HG03064 (cell line): ENCODE measurements at regions not wholly inside any gene's neighbourhood (a gene's known extent, or its start where the extent isn't known, plus 50 kb on each side); places are given as distances from the start of the nearest gene placed in this dataset.
A peak's percentile ranks its signal among the peaks of the same experiment; 100 is the strongest.
"Not testable (repeated sequence)": the region's sequence is repeated elsewhere in the genome, so short reads cannot be mapped to it uniquely, and the experiment has no call there.

ENCODE experiments used
- ATAC-seq: cut with Tn5 transposase; IDR thresholded peaks from one replicate; pipeline ENCODE4 v1.9.1; 2021; ENCODE audit warnings: low read depth; ENCODE audit not compliant: unreplicated experiment

DNA sequence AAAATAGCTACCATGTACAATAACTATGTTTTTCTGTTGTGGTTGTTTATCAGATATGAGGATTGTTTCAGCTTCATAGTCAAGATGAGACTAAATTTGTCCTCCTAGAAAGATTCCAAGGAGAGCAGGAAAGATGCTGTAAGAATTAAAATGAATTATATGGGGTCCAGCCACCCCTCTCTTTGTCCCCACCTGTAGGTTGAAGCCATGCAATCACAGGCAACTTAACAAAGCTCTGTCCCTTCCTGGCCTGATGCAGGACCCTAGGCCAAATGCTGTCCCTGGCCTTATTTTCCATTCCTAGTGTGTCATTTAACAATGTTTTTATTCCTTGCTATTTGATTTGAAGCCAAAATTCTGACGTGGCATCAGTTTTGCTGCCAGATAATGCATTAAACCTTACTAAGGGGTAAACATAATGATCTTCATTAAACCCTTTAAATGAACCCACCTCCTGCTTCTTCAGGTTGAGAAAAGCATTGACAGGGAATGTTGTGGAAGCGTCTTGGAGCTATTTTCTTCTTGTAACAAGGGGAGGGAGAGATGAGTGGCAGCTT, 240.9 kb upstream of the ZNF521 start:
- no peak for ATAC-seq

DNA sequence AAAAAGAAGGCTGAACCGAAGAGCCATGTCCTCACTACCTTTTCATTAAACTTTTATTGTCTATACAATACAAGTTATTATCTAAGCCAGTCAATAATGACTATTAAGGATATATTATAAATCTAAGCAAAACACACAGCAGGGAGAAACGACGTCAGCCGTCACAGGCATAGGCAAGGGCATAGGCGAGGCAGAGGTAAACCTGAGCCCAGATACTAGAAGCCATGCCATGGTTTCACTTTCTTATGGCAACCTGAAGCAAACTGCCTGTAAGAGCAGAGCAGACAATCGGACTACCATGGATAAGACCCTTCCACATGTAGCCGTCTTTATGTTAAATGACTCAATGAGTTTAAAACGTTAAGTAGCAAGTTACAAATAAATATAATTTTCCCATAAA, 238.5 kb upstream of the ZNF521 start:
- no peak for ATAC-seq

DNA sequence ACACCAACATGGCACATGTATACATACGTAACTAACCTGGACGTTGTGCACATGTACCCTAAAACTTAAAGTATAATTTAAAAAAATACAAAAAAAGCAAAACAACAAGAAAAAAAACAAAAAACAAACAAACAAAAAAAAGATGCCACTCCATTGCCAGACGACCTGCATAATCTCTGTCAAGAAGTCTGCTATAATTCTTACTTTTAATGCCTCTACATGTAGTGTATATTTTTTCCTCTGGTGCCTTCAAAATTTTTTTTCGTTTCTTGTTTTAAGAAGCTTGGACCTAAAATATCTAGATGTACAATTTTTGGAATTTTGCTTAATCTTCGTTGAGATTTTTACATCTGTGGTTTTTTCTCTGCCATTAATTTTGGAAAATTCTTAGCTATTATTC, 235.6 kb upstream of the ZNF521 start:
- no peak for ATAC-seq

DNA sequence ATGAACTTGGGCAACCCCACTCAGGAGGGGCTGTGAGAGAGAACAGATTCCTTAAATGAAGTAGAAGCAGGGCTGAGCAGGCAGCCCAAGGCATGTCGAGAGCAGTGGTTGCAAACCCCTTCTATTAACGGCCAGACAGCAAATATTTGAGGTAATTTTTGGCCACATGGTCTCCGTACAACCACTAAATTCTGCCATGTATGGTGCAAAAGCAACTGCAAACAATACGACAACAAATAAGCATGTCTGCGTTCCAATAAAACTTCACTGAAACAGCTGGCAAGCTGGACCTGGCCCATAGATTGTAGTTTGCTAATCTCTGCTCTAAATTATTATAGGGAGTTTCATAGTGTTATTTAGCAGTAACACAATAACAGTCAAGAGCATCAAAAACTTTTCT, 217.0 kb upstream of the ZNF521 start:
- no peak for ATAC-seq

DNA sequence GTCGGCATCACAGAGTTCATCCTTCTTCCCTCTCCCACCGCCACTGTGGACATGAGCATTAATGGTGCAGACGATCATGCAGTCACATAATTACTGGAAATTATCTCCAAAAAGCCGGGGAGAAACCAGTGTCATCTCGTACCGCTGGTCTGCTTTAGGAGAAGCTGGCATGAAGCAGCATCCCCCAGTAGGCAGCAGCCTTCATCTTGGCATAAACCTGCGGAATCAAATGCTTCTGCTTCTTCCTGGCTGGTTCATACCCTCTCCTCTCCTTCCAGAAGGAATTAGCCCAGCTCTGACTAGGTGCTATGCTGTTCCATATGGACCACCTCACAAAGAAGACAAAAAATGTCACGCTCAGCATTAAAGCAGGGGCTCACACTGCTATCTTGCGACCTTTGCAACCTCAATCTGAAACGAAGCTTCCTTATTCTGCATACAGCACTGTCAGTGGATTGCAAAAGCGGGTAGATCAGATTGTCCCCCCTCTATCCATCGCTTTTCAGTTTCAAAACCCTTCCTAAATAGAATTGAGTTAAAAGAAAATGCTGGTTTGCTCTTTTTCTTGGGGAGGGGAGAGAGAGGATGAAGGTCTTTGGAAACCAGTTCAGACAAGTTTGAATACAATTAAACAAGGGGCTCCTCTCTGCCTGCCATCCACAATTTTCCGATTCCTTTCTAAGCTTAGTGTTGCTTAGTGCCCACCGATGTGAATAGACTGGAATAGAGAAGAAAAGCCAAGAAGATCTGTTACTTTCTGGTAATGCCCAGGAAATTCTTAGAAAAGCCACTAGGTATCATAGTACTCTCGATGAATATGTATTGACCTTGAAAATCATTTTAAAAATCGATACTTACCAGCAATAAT, 212.1 kb upstream of the ZNF521 start:
- no peak for ATAC-seq

DNA sequence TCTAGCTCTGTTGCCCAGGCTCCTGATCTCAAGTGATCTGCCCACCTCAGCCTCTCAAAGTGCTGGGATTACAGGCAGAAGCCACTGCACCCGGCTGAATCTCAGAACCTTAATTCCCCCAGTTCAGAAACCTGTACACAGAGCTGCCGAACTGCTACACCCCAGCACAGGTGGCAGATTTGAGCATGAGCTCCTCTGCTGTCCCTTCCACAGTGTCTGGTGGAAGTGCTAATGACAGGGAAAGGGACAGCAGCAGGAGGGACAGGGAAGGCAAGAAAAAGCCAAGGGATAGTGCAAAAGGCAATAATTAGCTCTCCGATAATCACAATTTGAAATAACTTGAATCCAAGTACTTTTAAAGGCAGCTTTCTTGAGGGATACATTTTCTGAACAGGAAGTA, 211.4 kb upstream of the ZNF521 start:
- ATAC-seq, result no peak

DNA sequence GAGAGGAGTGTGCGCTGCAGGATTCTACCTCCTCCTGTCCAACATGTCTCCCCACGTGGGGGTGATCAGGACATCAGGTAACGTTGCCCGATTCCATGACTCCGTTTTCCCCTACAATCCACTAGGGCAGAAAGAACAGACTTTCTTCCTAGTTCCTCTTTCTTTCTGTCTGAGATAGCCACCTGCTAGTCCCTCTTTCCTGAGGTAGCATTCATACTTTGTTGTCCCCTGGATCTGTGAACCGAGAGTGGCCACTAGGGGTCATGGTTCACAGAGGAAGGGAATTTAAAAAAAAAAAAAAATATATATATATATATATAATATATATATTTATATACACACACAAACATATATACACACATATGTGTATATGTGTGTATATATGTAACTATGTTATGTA, 210.0 kb upstream of the ZNF521 start:
- no peak for ATAC-seq

DNA sequence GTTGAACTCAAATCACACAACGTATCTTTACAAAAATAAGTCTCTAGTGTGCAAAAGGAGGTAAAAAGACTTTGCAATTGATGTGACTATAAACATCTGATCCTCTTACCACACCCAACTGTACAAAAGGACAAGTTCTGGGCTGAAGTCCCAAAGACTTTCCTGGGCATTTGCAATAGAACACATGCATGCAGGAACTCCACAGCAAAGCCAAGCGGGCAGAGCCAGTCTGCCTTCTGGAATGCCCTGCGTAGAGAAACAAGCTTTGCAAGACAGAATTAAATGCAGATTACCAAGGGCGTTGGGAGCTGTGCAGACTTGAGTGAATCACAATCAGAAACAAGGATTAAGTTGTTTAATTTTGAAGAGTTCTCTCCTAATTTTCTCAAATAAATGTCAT, 208.4 kb upstream of the ZNF521 start:
- ATAC-seq, result no peak

DNA sequence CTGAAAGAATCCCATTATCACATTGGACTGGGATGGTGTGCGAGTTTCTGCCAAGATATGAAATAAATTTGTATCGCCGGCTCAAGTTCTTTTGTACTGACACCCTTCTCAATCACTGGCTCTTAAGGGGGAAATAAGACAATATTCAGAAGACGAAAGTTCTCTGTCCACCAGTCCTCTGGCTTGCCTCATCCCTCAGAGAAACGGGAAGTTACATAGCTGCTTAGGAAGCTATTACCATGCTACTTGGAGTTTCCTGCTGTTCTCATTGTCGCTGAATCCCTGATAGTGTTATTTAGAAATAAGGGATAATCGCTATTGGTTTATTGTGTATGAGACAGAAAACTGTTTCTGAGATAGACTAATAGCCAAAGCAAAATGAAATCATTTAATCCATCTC, 205.0 kb upstream of the ZNF521 start:
- ATAC-seq, result no peak

DNA sequence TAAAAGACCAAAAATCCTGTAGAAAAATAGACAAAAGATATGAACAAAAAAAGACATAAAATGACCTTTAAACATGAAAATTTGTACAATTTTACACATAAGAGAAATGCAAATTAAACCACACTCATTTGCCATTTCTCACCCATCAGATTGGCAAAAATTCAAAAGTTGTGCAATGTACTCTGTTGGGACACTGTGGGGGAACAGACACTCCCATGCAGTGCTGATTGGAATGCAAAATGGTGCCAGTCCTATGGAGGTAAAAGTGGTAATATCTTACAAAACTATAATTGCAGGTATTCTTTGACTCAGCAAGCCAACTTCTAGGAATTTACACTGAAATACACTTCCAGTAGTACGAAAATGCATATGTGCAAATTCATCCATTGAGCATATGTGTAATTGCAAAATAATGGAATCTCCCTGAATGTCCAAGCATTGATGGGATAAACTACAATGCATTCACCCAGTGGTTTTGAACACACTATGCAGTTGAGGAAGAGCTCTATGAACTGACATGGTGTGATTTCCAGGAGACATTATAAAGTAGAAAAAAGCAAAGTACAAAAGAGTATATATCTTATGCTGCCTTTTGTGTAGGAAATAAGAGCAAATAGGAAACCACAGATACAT, 201.8 kb upstream of the ZNF521 start:
- ATAC-seq, result no peak

DNA sequence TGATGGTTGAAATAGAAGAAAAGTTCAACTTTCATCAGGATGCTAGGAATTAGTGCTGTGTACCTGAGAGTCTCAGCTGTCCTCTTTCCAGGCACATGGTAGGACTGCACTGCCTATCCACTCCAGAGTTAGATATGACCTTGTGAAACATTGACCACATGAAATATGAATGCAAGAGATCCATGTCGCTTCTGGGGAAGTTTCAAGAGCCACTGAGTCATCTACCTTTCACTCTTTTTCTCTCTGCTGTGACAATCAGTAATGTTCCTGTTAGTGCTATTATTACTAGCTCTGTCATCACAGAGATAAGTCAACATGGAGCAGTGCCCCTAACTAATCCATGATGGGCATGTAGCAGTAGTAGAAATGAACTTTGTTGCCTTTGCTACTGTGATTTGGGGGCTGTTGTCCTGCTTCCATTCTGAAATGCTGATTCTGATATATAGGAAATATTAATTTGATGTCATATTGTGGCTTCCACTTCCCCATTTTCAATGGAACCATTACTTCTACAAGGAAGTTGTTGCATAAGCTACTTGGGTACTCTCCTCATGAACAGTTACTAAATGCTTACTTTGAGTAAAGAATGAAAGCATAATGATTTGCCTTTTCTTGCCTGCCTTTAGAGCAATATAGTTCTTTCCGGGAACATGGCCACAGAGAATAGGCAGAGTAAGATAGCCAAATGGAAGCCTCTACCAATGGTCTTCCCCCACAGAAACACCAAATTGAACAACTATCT, 192.8 kb upstream of the ZNF521 start:
- no peak for ATAC-seq

DNA sequence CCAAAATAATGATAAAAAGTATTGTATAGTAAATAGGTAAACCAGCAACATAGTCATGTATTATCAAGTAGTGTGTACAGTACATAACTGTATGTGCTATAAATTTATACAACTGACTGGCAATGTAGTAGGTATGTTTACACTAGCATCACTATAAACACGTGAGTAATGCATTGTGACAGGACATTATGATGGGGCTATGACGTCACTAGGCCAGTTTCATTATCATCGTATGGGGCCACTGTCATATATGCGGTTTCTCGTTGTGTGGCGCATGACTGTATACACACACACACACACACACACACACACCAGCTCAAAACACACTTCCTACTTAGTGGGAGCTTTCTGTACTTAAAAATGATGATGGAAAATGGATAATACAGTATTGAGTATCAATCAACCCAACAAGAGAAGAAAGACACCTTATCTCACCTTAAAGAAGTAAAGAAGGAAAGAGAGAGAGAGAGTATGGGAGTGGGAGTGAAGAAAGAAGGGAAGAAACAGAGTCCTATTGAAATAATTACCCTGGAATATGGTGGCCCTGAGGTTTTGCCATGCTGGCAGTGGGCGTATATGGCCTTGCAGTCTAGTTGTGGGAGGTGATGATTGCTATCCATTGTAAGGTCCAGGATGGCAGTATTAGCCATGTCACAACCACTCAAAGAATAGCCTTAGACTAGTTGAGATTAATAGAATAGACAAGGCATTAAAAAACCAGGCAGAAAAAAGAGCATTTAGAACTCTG, 186.4 kb upstream of the ZNF521 start:
- ATAC-seq, result no peak

DNA sequence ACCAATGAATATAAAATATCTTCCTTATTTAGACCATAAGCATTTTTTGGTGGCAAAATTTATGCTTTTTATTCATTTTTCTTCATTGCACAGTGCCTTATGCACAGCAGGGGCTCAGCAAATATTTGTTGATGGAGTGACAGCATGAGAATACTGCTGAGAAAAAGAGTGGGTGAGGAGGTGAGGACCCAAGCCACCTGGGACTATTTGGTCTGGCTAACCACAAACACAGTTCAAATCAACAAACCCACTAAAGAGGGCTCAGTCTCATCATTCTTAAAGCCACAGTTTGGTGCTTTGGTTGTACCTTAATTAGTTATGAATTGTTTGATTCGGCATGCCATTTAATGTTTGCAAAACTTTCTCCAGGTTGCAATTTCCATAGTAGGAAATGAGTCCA, 183.5 kb upstream of the ZNF521 start:
- no peak for ATAC-seq

DNA sequence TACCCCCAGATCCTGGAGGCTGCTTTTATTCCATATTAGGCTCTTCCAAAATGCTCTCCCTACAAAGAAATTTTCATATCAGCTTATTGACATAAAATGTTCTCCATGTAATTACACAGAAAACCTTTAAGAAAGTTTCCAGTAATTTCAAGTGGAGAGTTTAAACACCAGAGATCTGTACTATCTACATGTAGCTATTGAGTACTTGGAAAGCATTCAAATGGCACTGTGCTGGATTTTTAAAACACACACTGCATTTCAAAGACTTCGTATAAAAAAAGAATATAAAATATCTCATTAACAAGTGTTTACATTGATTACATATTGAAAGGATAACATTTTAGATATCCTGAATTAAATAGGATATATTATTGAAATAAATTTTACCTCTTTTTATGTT, 182.4 kb upstream of the ZNF521 start:
- no peak for ATAC-seq

DNA sequence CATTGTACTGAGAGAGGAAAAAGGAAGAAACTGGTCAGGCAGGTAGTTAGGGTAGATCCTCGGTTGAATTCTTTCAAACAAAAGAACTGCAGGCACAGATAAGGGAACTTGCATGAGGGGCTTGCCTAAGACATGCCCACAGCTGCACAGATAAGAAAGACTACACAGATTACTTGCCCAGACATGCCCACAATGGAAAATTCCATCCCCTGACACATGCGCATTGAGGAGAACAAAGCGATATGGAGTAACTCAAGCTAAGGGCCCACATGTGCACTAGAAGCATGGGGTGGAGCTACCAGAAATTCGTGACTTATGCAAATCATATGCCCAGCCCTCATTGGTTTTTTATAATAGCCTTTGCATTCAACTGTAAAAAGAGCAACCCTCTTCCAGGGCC, 181.3 kb upstream of the ZNF521 start:
- ATAC-seq, result no peak

DNA sequence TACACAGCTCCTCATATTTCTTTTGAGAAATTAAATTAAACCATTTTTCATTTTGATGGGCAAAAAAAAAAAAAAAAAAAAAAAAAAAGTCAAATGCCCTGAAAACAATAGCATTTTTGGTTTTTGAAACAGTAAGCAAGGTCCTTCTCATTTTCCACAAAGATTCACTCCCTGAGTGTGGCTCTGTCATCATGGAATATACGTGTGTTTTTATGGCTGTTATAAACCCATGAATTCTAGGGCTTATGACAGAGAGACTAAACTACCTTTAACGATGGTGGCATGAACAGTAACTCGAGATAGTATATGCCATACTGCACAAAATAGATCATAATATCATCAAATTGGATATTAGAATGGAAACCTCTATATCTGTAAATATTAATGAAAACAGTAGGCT, 179.2 kb upstream of the ZNF521 start:
- no peak for ATAC-seq

DNA sequence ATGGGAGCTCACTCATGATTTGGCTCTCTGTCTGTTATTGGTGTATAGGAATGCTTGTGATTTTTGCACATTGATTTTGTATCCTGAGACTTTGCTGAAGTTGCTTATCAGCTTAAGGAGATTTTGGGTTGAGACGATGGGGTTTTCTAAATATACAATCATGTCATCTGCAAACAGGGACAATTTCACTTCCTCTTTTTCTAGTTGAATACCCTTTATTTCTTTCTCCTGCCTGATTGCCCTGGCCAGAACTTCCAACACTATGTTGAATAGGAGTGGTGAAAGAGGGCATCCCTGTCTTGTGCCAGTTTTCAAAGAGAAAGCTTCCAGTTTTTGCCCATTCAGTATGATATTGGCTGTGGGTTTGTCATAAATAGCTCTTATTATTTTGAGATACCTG, 173.8 kb upstream of the ZNF521 start:
- ATAC-seq, result not testable (repeated sequence)

DNA sequence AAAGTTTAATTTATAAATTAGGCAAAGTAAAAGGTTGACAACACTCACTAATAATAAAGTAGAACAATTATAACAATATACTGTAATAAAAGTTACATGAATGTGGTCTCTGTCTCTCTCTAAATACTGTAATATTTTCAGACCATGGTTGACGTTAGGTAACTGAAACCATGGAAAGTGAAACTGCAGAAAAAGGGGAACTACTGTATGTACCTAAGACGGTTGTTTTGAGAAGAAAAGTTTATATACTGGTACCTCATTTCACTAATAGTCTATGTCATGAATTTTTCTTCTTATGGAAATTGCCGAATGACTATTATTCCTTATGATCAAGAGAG, 166.7 kb upstream of the ZNF521 start:
- peak; percentile 77 for ATAC-seq

DNA sequence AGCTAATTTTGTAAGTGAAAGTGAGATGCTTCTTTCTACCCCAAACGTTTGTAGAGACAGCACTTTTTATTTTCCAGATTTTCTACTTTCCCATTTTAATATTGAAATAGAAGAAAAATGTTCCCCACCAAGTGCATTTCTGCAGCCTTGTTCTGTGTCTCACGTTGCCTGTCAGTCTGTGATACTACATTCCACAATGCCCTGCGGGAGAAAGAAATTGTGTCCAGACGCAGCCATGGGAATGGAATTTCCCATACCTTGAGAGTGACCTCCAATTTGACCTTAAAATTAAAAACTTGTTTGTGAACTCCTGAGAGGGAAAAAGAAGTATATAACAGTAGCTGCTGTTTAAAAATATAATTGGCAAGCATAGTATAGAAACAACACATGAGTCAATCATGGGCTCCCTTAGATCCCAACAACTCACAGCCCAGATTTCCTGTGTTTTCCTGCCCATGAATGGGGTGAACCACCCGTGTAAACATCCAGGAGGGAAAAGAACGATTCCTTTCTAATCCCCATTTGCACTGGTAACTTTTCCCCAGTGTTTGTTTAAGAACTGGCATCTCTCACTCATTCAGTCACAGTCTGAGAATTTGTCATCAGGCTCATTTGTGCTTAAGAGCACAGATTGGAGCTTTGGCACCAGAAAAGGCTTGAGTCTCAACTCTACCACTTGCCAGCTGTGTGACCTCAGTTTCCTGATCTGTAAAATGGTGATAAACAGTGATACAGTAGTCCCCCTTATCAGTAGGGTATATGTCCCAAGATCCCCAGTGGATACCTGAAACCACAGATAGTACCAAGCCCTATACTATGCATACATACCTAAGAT, 166.1 kb upstream of the ZNF521 start:
- peak; percentile 18 for ATAC-seq
